ENCODE measurements at regions not wholly inside any gene's neighbourhood (a gene's known extent, or its start where the extent isn't known, plus 50 kb on each side); places are given as distances from the start of the nearest gene placed in this dataset.

- no peak for DNase-seq
Measured at GRCh38 chr22:48256776-48257684, 1494.6 kb downstream of the TBC1D22A start.

- DNase-seq = no peak
Measured at GRCh38 chr22:48256041-48256739, 1493.7 kb downstream of the TBC1D22A start.

- DNase-seq = peak in 1 of 2 experiments; percentile 42
Measured at GRCh38 chr22:48254311-48254873, 1491.9 kb downstream of the TBC1D22A start.

GRCh38 chr22:48253573-48253972, 1491.1 kb downstream of the TBC1D22A start:
- DNase-seq = no peak

GRCh38 chr22:48253136-48253535, 1490.7 kb downstream of the TBC1D22A start:
- no peak for DNase-seq

- DNase-seq = no peak
Measured at GRCh38 chr22:48251629-48252028, 1489.2 kb downstream of the TBC1D22A start.

- DNase-seq = no peak
Measured at GRCh38 chr22:48250937-48251530, 1488.6 kb downstream of the TBC1D22A start.

- DNase-seq = no peak
Measured at GRCh38 chr22:48250286-48250895, 1487.9 kb downstream of the TBC1D22A start.

- no peak for DNase-seq
Measured at GRCh38 chr22:48249713-48250268, 1487.3 kb downstream of the TBC1D22A start.

GRCh38 chr22:48248901-48249455, 1486.5 kb downstream of the TBC1D22A start:
- no peak for DNase-seq

GRCh38 chr22:48247829-48248228, 1485.4 kb downstream of the TBC1D22A start:
- no peak for DNase-seq

- no peak for DNase-seq
Measured at GRCh38 chr22:48245196-48245485, 1482.7 kb downstream of the TBC1D22A start.

- no peak for DNase-seq
Measured at GRCh38 chr22:48244388-48245195, 1482.1 kb downstream of the TBC1D22A start.

GRCh38 chr22:48242461-48242864, 1480.0 kb downstream of the TBC1D22A start:
- DNase-seq = no peak

- no peak for DNase-seq
Measured at GRCh38 chr22:48241658-48242057, 1479.2 kb downstream of the TBC1D22A start.

- no peak for DNase-seq
Measured at GRCh38 chr22:48240935-48241230, 1478.4 kb downstream of the TBC1D22A start.

GRCh38 chr22:48240148-48240934, 1477.9 kb downstream of the TBC1D22A start:
- no peak for DNase-seq

- DNase-seq = no peak
Measured at GRCh38 chr22:48239461-48240147, 1477.2 kb downstream of the TBC1D22A start.

GRCh38 chr22:48238966-48239365, 1476.5 kb downstream of the TBC1D22A start:
- DNase-seq = no peak

- DNase-seq = no peak
Measured at GRCh38 chr22:48238284-48238915, 1476.0 kb downstream of the TBC1D22A start.
